ENCODE measurements at regions not wholly inside any gene's neighbourhood (a gene's known extent, or its start where the extent isn't known, plus 50 kb on each side); places are given as distances from the start of the nearest gene placed in this dataset.
"Not testable (repeated sequence)": the region's sequence is repeated elsewhere in the genome, so short reads cannot be mapped to it uniquely, and the experiment has no call there.

GRCh38 chr11:82191695-82192094, 542.0 kb downstream of the FAM181B start:
- no peak for DNase-seq

- DNase-seq = no peak
Measured at GRCh38 chr11:82185925-82186324, 547.7 kb downstream of the FAM181B start.

DNA sequence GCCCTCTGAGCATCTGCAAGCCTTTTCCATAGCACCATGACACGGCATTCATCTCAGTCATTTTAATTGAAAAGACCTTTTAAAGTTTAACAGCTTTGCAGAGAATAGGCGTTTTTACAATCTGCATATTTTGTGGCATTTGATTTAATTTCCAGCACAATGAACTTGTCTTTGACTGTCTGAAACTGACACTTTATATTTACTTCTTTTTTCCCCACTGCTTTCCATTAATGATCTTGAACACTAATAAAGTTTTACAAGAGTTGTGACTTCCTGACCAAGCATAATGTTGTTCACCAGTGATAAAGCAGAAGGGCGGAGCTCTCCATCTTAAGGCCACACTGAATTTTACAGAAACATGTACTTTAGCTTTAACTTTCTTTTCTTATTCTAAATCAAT, 548.7 kb downstream of the FAM181B start:
- DNase-seq = no peak

GRCh38 chr11:82183346-82183745, 550.3 kb downstream of the FAM181B start:
- no peak for DNase-seq

DNA sequence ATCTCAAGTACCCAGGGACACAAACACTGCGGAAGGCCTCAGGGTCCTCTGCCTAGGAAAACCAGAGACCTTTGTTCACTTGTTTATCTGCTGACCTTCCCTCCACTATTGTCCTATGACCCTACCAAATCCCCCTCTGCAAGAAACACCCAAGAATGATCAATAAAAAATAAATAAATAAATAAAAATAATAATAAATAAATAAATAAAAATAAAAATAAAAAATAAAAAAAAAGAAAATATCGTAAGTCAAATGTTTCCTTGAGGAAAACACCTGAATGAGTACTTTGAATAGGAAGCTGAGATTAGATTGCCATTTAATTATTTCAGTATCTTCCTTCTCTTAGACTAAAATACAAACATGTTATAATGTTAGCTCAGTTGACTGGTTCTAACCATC, 551.0 kb downstream of the FAM181B start:
- DNase-seq = not testable (repeated sequence)

GRCh38 chr11:82181796-82182195, 551.9 kb downstream of the FAM181B start:
- DNase-seq = not testable (repeated sequence)

GRCh38 chr11:82176945-82177344, 556.7 kb downstream of the FAM181B start:
- DNase-seq = no peak

GRCh38 chr11:82176365-82176764, 557.3 kb downstream of the FAM181B start:
- no peak for DNase-seq

GRCh38 chr11:82174610-82175009, 559.1 kb downstream of the FAM181B start:
- DNase-seq = no peak

- no peak for DNase-seq
Measured at GRCh38 chr11:82146789-82147188, 586.9 kb downstream of the FAM181B start.

DNA sequence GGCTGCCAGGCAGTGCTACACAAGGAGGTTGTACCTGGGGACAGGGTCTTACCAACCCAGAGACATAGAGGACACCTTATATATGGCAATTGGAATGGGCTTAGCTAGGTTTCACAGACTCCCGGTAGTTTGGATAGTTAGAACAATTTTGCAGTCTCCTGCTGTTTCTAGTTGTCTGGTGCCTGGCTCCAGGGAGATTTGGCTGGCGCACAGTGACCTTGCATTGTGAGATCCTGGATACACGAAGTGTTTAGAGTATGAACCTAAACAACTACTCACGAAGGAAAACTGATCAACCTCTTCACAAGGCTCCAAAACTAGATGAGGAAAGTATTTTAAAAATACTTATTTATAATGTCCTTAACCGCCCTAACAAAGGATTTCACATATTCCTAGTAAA, 614.7 kb downstream of the FAM181B start:
- no peak for DNase-seq

GRCh38 chr11:82117362-82117761, 616.3 kb downstream of the FAM181B start:
- no peak for DNase-seq

GRCh38 chr11:82105331-82105998, 628.2 kb downstream of the FAM181B start:
- no peak for DNase-seq

- no peak for DNase-seq
Measured at GRCh38 chr11:82092904-82093303, 640.8 kb downstream of the FAM181B start.

GRCh38 chr11:82089426-82089825, 644.2 kb downstream of the FAM181B start:
- DNase-seq = no peak

GRCh38 chr11:82085493-82085892, 648.2 kb downstream of the FAM181B start:
- DNase-seq = no peak

GRCh38 chr11:82082976-82083375, 650.7 kb downstream of the FAM181B start:
- DNase-seq = no peak

DNA sequence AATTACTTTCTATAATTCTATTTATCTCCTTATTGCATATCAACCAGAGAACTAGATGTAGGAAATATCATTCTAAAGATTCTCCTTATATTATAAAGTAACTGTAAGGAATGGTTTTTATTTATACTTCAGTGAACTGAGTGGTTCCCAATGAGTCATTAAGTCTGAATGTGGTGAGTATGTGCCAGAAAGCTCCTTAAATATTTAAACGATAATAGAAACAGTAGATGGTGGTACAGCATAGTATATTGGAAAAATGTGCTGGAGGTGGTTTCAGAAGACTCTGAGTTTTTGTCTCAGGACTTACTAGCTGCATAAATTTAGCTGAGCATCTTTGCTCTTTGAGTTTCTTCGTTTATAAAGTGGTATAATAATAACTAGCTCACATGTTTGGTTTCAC, 653.5 kb downstream of the FAM181B start:
- DNase-seq = no peak

DNA sequence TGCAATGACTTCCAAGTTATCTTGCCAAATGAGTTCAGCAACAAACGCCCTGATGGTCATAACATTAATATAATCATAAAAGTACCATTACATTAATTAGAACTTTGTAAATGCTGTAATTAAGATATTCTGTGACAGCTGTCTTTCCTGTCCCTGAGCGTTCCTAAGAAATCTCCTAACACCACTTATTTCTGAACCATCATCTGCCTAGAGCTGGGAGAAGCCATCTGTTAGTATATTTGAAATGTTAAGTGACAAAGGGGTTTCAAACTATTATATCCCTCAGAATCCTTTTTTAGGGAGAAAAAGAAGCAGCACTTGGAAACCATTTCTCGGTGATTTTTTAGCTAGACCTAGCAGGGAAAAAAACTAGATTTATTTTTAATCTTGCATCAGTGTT, 657.5 kb downstream of the FAM181B start:
- DNase-seq = no peak

DNA sequence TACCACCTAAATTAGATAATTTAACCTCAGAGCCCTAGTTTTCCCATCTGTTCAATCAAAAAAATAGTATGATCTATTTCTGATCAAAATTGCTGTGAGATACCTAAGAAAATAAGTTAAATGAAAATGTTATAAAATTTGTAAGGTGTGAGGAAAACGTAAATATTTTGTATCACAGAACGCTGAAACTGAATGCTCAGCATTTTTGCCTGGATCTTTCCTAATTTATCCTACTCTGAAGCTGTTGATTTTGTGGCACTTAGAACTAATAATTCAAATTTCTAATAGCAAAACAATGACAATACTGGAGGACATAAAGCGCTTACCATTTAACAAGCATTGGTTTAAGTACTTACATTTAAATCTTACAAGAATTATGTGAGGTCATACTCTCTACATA, 674.2 kb downstream of the FAM181B start:
- no peak for DNase-seq

DNA sequence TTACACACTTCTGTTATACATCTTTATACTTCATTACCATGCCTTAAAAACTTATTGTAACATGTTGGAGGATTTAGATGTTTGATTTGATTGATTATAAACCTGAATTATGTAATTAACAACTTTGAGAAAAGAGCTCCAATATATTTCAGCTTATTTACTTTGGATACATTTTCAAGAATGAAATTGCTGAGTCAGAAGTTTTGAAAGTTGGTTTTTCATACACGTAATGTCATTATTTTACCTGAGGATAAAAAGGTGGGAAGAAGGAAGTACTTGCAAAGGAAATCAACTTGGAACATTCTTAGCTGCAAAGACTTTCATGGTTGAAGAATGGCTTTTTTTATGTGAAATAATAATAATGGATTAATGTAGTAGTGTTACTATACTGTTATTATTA, 677.2 kb downstream of the FAM181B start:
- DNase-seq = no peak

GRCh38 chr11:82049199-82049598, 684.5 kb downstream of the FAM181B start:
- no peak for DNase-seq

GRCh38 chr11:82047200-82047599, 686.5 kb downstream of the FAM181B start:
- DNase-seq = no peak

DNA sequence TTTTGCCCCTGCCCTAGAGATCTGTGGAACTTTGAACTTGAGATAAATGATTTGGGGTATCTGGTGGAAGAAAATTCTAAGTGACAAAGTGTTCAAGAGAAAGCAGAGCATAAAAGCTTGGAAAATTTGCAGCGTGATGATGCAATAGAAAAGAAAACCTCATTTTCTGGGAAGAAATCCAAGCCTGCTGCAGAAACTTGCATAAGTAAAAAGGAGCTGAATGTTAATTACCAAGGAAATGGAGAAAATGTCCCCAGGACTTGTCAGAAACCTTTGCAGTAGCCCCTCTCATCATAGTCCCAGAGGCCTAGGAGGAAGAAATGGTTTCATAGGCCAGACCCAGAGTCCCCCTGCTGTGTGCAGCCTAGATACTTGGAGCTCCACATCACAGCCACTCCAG, 686.9 kb downstream of the FAM181B start:
- DNase-seq = no peak

- DNase-seq = no peak
Measured at GRCh38 chr11:82045748-82046457, 687.8 kb downstream of the FAM181B start.
